Panc1 (cell line): ENCODE measurements at regions not wholly inside any gene's neighbourhood (a gene's known extent, or its start where the extent isn't known, plus 50 kb on each side); places are given as distances from the start of the nearest gene placed in this dataset.

Experiments used
- ATAC-seq: fragments of 200-7000 bp; cut with Tn5 transposase; 2 replicates; pipeline ENCODE4 v1.9.1; 2020; ENCODE audit warnings: mild to moderate bottlenecking, moderate library complexity
- BruUV-seq: library from RNA; stranded (reverse); fragments of 400-500 nt; replicated peaks from 2 replicates; lab custom pipeline; 2021; lab: Mats Ljungman, UMichigan
- CTCF ChIA-PET: fragments of 300-600 bp; sonication (Branson Sonifier 250); formaldehyde crosslinking; loops from one replicate; lab custom pipeline; 2022; ENCODE audit warnings: antibody characterized with exemption; lab: Charles Lee
- POLR2A ChIA-PET: fragments of 300-600 bp; sonication (Branson Sonifier 250); formaldehyde crosslinking; loops from one replicate; lab custom pipeline; 2022; ENCODE audit warnings: antibody characterized with exemption; lab: Charles Lee
- DNase-seq: peaks from one replicate; pipeline ENCODE4 v3.0.0-alpha.2; 2010; ENCODE audit warnings: low read depth, low spot score
- H3K27ac ChIP-seq: 2 replicates; pipeline ENCODE4 v1.5.1; 2011; ENCODE audit warnings: mild to moderate bottlenecking, low read length, inconsistent platforms
- H3K27me3 ChIP-seq: fragments of 200-500 bp; sonication (Bioruptor generic); 2 replicates; pipeline ENCODE4 v1.6.0; 2014; ENCODE audit warnings: low read length, inconsistent platforms; ENCODE audit not compliant: control insufficient read depth, insufficient read depth
- H3K36me3 ChIP-seq: fragments of 200-500 bp; sonication (Bioruptor generic); 2 replicates; pipeline ENCODE4 v1.5.1; 2014; ENCODE audit warnings: inconsistent platforms, mild to moderate bottlenecking, low read length, moderate library complexity; ENCODE audit not compliant: control insufficient read depth, insufficient read depth
- H3K4me1 ChIP-seq: 2 replicates; pipeline ENCODE4 v1.5.1; 2011; ENCODE audit warnings: inconsistent platforms, mild to moderate bottlenecking, low read length, moderate library complexity; ENCODE audit not compliant: control insufficient read depth, insufficient read depth
- H3K4me3 ChIP-seq, 2 experiments: 2 replicates each; pipeline ENCODE4 v1.5.1; 2011 to 2012; ENCODE audit warnings: low read depth in 2 of 2, low read length in 2 of 2, mild to moderate bottlenecking in 2 of 2, inconsistent platforms in 1 of 2, moderate library complexity in 1 of 2
- H3K9me3 ChIP-seq: fragments of 200-500 bp; sonication (Bioruptor generic); 2 replicates; pipeline ENCODE4 v1.5.1; 2014; ENCODE audit warnings: low read depth, mild to moderate bottlenecking, inconsistent platforms, low read length, moderate library complexity; ENCODE audit not compliant: control insufficient read depth, insufficient read depth
- CTCF ChIP-seq: fragments of 450-650 bp; IDR thresholded peaks from 2 replicates; pipeline ENCODE4 v1.5.1; 2017; ENCODE audit warnings: mild to moderate bottlenecking
- POLR2AphosphoS5 ChIP-seq: IDR thresholded peaks from 2 replicates; pipeline ENCODE4 v1.6.1; 2012; ENCODE audit warnings: mild to moderate bottlenecking, low read depth, low read length, moderate library complexity
- SIN3A ChIP-seq: IDR thresholded peaks from 2 replicates; pipeline ENCODE4 v1.6.1; 2012; ENCODE audit warnings: low read depth, mild to moderate bottlenecking, low read length, moderate library complexity, borderline replicate concordance; ENCODE audit not compliant: insufficient read depth
- TCF7L2 ChIP-seq: IDR thresholded peaks from 2 replicates; pipeline ENCODE4 v1.6.1; 2011; ENCODE audit warnings: mild to moderate bottlenecking, low read depth, low read length, inconsistent platforms
- in situ Hi-C: cut with HindIII; loops from 2 replicates; pipeline ENCODE4 v1.10.0; 2016; ENCODE audit warnings: low sequenced_read_pairs, low pct_unique_long_range_greater_than_20kb
- intact Hi-C: fragments of 100-400 bp; cut with micrococcal nuclease; formaldehyde crosslinking; loops from one replicate; pipeline ENCODE4 v1.10.0; 2022; ENCODE audit not compliant: unreplicated experiment
- TF ChIP-seq, protein P1 (sequence below), 2 experiments: IDR thresholded peaks; 2 replicates each; pipeline ENCODE4 v1.6.1; 2011 to 2012; ENCODE audit warnings: low read depth in 2 of 2, control low read depth in 1 of 2, low read length in 1 of 2, mild to moderate bottlenecking in 1 of 2, moderate library complexity in 1 of 2; ENCODE audit not compliant: insufficient read depth in 1 of 2

GRCh38 chr13:55567721-55568625 is 1572.7 kb upstream of the PRR20A start:
- POLR2A ChIA-PET, result no interaction called here
- ATAC-seq, result no peak
- Histone ChIP-seq H3K27me3 (no peaks in the 10 kb centered on the region), H3K36me3 (no peaks in the 10 kb centered on the region), H3K4me1 (no peaks in the 10 kb centered on the region), H3K4me3 (no peak overlapping the region), H3K27ac (no peak overlapping the region), H3K9me3 (no peaks in the 10 kb centered on the region)
- CTCF ChIA-PET, result no interaction called here
- intact Hi-C loops, result no loop called here
- BruUV-seq, result no TSS peak
- DNase-seq, result no peak
- in situ Hi-C loops, result no loop called here
- TF ChIP-seq TCF7L2, result no peak
- TF ChIP-seq POLR2AphosphoS5, result no peak
- TF ChIP-seq, protein P1, sequence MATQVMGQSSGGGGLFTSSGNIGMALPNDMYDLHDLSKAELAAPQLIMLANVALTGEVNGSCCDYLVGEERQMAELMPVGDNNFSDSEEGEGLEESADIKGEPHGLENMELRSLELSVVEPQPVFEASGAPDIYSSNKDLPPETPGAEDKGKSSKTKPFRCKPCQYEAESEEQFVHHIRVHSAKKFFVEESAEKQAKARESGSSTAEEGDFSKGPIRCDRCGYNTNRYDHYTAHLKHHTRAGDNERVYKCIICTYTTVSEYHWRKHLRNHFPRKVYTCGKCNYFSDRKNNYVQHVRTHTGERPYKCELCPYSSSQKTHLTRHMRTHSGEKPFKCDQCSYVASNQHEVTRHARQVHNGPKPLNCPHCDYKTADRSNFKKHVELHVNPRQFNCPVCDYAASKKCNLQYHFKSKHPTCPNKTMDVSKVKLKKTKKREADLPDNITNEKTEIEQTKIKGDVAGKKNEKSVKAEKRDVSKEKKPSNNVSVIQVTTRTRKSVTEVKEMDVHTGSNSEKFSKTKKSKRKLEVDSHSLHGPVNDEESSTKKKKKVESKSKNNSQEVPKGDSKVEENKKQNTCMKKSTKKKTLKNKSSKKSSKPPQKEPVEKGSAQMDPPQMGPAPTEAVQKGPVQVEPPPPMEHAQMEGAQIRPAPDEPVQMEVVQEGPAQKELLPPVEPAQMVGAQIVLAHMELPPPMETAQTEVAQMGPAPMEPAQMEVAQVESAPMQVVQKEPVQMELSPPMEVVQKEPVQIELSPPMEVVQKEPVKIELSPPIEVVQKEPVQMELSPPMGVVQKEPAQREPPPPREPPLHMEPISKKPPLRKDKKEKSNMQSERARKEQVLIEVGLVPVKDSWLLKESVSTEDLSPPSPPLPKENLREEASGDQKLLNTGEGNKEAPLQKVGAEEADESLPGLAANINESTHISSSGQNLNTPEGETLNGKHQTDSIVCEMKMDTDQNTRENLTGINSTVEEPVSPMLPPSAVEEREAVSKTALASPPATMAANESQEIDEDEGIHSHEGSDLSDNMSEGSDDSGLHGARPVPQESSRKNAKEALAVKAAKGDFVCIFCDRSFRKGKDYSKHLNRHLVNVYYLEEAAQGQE (IDR thresholded peaks at IDR 0.05; ENCODE audit: insufficient read depth in 1 of 2, low read depth in 2 of 2, low read length in 1 of 2), result no peak
- no peak for TF ChIP-seq CTCF
- no peak for TF ChIP-seq SIN3A

DNA sequence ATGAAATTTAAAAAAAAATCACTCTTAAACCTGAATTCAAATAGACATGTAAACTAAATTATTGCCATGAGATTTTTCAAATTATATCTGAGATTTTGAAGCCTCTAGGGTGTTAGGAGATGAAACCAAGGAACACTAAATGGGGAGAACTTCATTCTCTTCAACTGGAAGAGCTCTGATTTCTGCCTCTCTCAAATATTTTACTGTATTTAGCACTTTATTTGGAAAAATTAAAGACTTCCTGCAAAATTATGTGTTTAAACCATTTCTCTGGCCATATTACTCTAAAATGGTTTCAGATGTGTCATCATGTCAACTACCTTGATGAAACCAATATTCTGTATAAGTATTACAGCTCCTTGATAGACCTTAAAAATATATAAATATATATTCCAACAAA is 1571.6 kb upstream of the PRR20A start:
- ATAC-seq (no peak), DNase-seq (no peak)
- Histone ChIP-seq H3K4me3 (no peak overlapping the region), H3K27me3 (no peaks in the 10 kb centered on the region), H3K4me1 (no peaks in the 10 kb centered on the region), H3K9me3 (no peaks in the 10 kb centered on the region), H3K27ac (no peak overlapping the region), H3K36me3 (no peaks in the 10 kb centered on the region)
- in situ Hi-C loops, result no loop called here
- intact Hi-C loops, result no loop called here
- ChIA-PET CTCF (no interaction called here), POLR2A (no interaction called here)
- TF ChIP-seq TCF7L2, result no peak
- no peak for TF ChIP-seq POLR2AphosphoS5
- TF ChIP-seq, protein P1 (IDR thresholded peaks at IDR 0.05; ENCODE audit: insufficient read depth in 1 of 2, low read depth in 2 of 2, low read length in 1 of 2), result no peak
- no peak for TF ChIP-seq SIN3A
- TF ChIP-seq CTCF, result no peak
- BruUV-seq, result no TSS peak
